MM.1S (cell line): ENCODE measurements at regions not wholly inside any gene's neighbourhood (a gene's known extent, or its start where the extent isn't known, plus 50 kb on each side); places are given as distances from the start of the nearest gene placed in this dataset.

Experiments used
- CTCF ChIP-seq: fragments of 300-600 bp; sonication (generic); IDR thresholded peaks from 2 replicates; pipeline ENCODE4 v1.5.1; 2016; ENCODE audit warnings: antibody characterized with exemption, low read length, mixed read lengths
- EZH2 ChIP-seq: fragments of 300-600 bp; sonication (generic); optimal IDR thresholded peaks from 2 replicates; pipeline ENCODE3; 2017; ENCODE audit warnings: low read depth, mild to moderate bottlenecking, antibody characterized with exemption, low read length, mixed read lengths
- EZH2phosphoT487 ChIP-seq: fragments of 300-600 bp; sonication (generic); IDR thresholded peaks from 2 replicates; pipeline ENCODE4 v1.6.1; 2018; ENCODE audit warnings: antibody characterized with exemption, low read length

- no peak for TF ChIP-seq CTCF
- TF ChIP-seq EZH2phosphoT487, result no peak
- TF ChIP-seq EZH2, result no peak
Observed at GRCh38 chr6:81948861-81949260, 196.4 kb upstream of the TENT5A start.
